ENCODE measurements at regions not wholly inside any gene's neighbourhood (a gene's known extent, or its start where the extent isn't known, plus 50 kb on each side); places are given as distances from the start of the nearest gene placed in this dataset.

DNA sequence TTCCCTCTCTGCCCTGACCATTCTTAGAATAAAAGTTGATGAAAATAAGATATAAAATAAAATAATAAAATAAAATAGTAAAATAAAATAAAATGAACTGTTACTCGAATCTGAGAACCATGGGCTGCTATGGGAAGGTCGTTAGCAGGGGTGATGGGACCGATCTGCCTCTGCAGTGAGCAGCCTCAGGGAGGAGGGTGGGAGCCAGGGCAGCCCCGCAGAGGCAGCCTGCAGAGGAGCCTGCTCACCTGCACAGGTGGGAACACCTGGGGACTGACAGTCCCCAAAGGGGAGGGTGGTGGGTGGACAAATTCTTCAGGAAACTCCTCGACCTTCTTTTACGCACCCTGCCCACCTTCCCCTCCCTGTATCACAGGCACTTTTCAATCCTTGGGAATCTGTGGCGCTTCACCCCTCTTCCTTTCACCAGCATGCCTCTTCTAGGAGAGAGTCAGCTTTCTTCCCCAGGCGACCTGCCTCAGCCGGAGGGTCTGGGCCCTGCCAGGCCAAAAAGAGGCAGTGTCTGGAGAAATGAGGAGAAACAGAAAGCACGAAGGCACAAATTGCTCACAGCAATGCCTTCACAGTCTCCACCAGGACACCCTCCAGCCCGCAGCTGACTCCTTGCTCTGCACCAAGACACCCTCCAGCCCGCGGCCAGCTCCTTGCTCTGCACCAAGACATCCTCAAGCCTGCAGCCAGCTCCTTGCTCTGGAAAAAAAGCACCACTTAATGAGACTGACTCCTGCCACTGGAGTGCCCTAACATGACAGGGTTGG is 368.4 kb upstream of the SHH start:
- DNase-seq (ENCODE audit: low read depth) = no peak

DNA sequence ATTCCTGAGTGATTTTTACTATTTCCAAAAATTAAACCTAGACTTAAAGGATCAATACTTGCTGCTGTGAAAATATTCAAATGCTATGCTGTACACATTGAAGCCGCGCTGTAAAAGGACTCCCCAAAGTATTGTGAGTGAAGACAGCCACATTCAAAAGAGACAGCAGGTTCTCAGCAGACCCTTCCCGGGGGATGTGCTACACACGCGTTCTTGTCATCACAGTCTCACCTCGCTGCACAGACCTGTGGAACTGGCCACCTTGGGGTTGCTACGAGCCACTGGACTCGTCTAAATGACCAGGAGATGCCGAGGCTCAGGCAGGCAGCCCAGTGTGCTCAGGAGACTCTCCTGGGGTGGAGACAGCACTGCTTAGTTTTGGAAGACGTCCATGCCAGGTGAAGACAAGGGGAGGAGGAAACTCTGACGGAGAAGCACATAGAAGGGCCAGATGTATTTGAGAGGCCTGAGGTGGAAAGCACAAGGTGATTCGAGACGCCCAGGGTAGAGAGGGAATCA is 367.7 kb upstream of the SHH start:
- DNase-seq (ENCODE audit: low read depth) = no peak

DNA sequence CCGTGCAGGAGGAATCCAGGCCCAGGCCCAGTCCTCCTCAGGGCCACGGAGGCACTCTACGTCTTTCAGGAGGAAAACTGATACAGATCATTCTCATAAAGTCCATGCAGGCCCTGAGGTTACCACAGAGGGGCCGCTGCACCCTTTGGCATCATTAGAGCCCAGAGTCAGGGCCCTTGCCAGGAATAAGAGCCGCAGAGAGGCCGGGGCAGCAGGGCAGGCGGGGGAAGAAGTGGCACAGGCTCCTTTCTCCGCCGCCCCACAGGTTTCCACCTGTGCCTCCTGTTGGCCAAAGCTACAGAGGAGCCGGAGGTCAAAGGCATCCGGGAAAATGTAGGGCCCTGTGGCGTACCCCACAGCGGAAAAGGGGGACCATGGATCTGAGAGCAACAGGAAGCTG is 366.6 kb upstream of the SHH start:
- no peak for DNase-seq (ENCODE audit: low read depth)

DNA sequence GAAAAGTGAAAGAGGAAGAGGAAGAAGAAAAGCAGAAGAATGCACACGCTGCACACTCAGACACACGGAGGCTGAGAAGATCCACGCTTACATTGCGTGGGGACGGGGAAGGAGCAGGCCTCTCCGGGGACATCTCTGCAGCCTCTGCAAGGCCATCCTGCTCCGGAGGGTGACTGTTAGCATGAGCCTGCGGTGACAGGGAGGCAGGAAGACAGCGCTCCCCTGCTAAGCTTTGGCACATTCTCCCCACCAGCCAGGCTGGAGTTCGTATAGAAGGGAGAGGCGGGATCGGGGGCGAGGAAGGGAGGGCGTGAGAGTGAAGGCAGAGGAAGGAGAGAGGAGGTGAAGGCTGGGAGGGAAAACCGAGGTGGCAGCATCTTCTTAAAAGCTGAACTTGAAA is 366.0 kb upstream of the SHH start:
- no peak for DNase-seq (ENCODE audit: low read depth)

DNA sequence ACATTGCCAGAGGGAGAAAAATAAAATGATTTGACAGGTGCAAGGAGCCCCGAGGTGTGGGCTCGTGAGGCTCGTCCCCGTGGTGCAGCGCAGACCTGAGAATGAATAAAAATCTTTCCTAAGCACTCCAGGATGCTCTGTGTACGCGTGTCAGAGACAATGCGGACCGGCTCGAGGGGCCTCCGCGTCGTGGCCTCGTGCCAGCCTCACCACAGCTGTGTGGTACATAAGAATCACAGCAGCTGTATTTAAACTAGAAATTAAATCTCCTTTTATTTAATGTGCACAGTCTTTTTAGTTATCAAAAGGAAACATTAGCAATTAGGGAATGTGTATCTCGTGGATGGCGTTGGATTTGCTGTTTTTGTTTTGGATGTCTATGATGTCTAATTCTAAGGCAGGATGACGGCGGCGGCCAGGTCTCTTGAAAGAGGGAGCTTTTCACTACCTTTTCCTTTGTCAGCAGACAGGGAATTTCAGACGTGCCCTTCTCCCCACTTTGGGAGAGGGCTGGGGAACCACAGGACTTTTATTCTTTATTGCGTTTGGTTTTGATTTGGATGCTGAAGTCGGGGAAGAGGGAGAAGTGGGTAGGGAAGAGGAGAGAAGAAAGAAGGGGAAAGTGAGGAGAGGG is 365.3 kb upstream of the SHH start:
- DNase-seq (ENCODE audit: low read depth) = no peak

DNA sequence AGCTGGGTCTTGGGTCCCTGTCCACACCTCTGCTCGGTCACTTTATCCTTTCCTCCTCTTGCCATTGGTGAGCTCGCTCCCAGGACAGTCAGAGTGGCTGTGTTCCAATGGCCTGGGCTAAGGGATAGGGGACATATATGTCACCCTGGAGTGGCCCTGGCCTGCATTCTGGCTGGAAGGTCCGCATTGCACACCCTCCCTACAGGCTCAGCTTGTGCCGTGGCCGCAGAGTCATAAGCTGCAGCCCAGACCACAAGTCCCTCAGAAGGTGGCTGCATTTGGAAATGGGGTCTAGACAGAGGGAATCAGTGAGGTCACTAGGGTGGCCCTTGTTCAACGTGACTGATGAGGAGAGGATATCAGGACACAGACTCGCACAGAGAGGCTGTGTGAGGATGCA is 363.8 kb upstream of the SHH start:
- DNase-seq (ENCODE audit: low read depth) = no peak

DNA sequence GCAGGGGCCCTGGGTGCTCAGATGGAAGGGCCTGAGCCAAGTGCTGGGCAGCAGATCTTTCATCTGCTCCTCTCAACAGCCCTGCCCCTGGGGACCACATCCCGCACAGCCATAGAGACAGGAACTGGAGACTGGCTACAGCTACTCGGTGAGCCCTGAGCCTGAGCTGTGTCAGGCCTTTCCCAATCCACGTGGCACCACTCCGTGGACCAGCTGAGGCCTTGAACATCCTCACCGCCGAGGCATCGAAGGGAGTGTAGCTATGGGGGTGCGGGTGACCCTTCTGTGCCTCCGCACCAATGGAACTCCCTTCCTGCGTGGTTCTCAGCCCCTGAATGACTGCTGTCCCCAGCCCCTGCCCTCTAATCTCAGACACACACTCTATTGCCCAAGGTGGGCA is 362.7 kb upstream of the SHH start:
- no peak for DNase-seq (ENCODE audit: low read depth)

DNA sequence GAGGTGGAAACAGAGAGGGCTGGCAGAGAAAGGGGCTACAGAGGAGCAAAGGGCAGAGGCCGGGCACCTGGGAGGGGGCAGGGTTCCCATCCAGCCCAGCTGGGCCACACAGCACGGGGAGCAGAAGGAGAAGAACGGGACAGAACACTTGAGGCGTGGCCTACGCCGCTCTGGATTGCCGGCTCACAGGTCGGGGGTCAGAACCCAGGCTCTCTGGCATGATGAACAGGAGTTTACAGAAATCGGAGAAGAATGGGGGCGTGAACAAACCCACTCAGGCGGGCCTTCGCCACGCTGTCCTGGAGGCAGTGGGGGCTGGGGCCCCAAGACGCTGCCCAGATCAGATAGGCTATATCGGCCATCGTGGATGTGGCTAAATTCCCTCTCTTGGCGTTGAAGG is 362.2 kb upstream of the SHH start:
- no peak for DNase-seq (ENCODE audit: low read depth)

DNA sequence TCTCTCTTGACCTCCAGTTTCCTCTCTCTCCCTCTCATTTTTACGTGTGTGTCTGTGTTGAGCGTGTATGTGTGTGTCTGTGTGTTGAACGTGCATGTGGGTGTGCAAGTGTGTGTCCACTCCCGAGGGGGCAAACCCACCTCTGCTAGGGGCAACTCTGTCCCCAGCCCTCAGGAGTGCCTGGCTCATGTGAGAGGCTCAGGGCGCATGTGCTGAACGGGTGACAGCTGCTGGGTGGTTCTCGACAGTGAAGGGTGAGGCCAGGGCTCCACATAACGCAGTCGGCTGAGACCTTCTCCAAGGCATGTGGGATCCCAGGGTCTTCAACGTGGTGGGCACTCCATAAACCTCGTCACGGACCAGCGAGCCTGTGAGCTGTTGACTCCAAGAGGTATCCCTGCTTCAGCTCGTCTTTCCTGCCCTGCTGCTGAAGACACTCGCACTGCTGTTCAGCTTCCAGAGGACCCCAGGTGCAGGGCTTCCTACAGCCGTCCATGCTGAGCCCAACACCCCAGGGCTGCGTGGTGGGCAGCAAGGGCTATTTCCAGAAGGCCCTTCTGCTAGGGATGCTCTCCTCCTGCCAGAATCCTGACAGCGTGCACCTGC is 361.6 kb upstream of the SHH start:
- DNase-seq (ENCODE audit: low read depth) = no peak

DNA sequence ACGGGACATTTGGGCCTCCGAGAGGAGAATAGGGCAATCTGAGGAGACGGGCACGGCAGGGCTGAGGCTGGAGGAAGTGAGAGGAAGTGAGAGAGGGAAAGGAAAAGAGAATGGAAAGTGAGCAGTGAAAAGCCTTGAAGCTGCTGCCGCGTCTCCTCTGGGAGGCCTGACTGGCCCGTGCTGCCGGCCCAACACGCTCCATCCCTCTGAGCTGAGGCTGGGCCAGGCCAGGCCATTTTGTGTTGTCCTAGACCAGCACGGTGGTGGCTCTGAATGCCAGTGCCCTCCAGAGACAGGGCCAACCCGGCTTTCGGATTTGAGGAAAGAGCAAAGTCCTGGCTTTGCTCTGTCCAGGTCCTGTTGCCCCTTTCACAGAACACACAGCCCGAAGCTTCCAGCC is 361.1 kb upstream of the SHH start:
- no peak for DNase-seq (ENCODE audit: low read depth)

DNA sequence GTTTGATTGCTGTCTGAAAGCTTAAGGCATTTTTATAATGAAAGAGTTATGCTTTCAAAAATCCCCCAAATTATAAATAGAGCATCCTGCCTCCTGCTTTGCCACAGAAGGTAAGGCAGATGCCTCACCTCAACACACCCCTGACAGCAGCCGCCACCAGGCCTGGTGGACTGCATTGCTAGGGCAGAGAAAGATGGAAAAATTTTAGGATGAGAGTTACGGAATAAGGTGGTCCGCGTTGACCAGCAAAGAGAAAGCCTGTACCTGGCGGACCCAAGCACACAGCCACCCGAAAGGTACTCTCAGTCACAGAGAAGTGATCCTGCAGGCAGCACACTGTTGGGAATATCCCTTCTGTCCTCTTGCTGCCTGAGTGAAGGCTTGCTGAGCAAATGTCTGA is 360.4 kb upstream of the SHH start:
- DNase-seq (ENCODE audit: low read depth) = no peak

DNA sequence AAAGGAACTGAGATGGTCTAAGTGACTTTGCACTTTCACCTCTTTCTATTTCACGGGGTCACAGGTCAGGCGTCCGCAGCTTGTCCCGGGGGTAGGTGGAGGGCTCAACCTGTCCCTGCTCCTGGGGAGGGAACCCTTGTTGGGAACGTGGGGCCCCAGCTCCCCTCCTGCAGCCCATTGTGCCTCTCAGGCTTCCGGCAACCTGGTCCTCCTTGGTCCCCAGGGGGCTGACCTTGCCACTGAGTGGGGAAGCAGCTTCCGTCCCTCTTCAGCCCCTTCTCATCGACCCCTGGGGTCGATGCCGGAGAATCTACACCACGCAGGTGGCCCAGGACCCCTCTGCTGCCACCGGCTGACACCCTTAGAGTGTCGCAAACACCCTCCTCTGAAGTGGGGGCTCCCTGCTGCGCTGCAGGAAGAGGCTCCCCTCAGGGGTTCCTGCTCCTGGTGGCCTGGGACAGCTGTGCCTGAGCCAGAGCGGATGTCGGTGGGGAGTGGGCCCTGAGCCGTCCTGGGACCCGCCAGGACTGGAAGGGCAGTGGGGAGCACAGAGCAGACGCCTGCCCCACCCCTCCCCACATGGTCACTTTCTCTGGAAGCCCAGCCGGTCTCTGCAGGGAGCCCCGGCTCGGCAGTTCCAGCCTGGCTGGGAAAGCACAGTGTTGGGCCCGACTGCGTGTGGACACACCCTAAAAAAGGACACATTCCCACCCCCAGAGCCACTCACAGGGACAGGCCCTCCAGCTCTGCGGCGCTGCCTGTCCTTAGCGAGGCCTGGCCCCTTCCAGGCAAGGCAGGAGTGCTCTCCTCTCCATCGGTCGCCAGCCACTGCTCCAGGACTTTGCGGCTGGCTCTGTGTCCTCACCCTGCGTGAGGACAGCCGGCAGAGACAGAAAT is 357.5 kb upstream of the SHH start:
- no peak for DNase-seq (ENCODE audit: low read depth)

DNA sequence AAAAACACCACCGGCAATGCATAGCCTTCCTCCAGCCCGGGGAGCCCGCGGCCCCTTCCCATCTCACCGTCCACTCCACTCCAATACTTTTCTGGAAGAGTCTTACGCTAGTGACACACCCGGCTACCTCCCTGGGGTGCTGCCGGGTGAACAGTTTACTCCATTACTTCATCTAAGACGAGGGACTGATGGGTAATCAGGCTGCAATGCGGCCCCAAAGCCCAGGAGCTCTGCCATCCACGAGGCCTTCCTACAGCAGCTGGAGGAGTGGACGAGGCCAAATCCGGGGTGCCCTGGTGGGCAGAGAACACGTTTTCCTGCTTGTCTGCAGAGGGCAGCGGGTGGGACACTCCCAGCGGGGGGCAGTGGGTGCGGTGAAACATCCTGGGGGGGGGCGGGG is 356.2 kb upstream of the SHH start:
- DNase-seq (ENCODE audit: low read depth) = no peak

DNA sequence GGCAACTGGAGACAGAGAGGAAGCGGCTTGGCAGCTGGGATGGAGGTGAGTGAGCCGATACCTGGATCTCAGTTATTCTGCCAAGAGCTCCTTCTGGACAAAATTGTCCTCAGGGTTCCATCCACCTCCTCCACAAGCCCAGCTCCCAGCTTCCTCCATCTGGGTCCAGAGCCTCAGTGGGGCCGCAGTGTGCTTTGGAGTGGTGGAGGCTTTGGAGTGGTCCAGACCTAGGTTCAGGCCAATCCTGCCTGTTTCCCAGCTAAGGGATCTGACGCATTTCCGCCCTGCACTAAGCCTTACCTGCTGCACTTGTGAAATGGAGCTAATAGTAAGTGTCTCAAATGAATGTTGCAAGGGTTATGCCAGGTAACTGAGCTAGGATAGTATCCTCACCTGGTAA is 355.7 kb upstream of the SHH start:
- DNase-seq (ENCODE audit: low read depth) = no peak

DNA sequence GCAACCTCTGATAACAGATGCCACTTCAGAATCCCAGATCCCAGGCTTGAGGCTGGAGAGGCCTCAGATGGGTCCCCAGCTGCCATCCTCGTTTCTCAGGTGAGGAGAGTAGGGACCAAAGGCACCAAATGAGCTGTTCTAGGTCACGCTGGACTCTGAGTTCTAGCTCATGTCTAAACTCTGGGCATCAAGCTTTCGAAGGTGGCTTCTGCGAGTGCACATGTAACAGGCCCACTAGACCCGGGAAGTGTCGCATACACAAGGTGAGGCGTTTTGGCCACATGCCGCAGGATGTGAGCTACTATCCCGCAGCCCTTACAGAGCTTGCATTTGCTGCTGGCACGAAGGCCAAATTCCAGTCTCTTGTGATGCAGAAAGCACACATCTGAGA is 355.1 kb upstream of the SHH start:
- DNase-seq (ENCODE audit: low read depth) = no peak

DNA sequence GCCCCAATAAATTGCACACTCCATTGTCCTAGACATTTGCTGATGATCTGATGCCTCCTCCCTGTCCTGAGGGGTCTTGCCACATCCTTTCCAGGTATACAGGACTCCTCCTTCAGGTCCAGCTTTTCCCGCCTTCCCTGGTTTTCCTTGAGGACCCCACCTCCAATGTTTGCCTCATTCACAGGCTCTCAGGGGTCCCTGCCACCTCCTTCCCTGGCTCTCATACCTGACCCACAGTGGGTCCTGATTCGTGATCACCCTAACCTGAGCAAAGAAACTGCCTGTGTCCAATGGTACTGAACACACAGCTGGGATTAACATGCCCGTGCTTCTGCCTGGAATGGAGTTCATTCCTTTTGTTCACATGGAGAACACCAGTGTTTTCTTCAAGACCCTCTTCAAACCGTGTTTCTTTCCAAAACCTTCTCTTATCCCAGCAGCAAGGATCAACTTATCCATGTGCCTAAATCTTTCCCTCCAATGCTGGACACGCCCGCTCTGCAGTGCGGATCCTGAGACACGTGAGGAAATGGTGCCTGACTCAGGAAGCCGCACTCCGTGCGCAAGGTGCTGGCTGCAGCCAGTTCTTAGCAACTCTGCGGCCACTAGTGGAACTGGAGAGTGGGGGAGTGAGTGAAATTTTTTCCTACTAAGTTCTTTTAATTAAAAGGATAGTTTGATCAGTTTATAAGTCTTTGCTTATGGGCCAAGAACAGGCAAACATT is 354.6 kb upstream of the SHH start:
- DNase-seq (ENCODE audit: low read depth) = no peak

DNA sequence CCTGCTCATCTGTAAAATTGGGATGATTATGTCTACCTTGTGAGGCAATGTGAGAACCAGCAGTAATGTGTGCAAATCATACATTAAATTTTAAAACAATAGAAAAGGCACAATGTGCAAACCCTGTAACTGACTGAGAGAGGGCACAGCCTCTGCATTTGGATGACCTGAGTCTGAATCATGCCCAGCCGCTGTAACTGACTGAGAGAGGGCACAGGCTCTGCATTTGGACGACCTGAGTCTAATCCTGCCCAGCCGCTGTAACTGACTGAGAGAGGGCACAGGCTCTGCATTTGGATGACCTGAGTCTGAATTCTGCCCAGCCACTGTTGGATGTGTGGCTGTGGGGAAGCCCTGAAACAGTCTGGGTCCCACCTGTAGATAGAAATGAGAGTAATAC is 351.5 kb upstream of the SHH start:
- DNase-seq (ENCODE audit: low read depth) = no peak

DNA sequence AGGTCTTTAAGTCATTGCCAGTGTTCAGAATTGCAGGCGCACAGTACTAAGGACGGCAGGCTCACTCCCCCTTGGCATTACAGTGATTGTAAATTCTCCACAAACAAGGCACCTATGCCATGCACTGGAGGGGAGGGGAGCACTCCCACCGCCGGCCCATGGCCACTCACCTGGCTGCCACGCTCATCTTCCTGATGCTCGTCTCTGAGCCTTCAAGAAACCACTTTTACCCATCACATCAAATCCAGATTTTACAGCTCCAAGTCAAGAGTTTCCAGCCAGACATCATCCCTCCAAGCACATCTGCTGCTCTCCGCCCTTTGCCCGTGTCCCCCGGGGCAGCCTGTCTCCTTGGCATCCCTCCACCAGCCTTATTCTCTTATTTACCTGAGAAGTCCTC is 350.2 kb upstream of the SHH start:
- no peak for DNase-seq (ENCODE audit: low read depth)

DNA sequence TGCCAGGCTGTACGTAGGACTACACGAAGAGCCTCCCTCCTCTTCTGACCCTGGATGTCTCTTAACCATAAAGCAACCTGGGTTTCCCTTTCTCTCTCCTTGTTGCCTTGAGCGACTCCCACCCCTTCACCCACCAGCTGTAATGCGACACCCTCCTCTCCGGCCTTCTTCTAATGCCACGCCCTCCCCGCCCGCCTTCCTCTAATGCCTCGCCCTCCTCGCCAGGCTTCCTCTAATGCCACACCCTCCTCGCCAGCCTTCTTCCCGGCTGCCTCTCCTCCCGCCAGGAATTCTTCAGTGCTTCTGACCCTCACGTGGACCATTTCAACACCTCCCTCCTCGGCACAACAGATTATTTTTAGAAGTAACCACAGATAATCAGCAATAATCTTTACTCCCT is 348.5 kb upstream of the SHH start:
- no peak for DNase-seq (ENCODE audit: low read depth)

DNA sequence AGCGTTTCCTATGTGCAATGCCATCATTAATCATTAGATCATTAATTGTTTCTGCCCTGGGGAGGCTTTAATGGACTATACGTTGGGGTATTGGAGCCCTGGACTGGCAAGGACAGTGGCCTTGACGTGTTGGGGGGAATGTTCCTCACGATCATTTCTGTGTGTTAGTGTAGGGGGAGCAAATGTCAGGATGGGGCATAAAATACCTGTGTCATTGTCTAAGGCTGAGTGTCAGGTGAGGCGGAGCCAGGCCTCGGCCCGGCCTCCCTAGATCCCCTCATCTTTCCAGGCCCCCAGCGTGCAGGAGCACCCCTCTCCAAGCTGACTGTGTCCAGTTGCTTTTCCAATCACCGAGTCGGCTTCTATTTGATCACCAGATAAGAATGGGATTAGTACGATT is 346.4 kb upstream of the SHH start:
- DNase-seq (ENCODE audit: low read depth) = no peak

DNA sequence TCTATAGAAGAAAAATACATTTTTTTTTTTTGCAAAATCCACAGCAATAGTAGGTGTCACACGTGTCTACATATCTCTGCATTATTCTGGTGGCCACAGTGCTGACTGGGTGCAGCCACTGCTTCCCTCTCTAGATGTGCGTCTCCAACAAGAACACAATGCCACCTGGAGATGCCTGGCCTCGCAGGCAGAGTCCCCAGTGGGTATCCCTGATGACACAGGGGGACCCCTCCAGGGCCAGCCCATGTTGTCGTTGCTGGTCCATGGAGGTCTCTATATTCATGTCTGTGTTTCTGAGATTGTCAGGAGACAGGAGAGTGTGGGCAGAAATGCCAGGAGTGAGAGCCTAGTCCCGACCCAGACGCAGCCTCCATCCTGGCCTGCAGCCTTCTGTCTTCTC is 345.9 kb upstream of the SHH start:
- DNase-seq (ENCODE audit: low read depth) = no peak
